H1 (cell line): ENCODE measurements at regions not wholly inside any gene's neighbourhood (a gene's known extent, or its start where the extent isn't known, plus 50 kb on each side); places are given as distances from the start of the nearest gene placed in this dataset.

Experiments used
- CTCF ChIP-seq, 3 experiments: IDR thresholded peaks; 1 replicate in 2 of 3; 2 replicates in 1 of 3; pipeline versions ENCODE4 v1.5.1 to v1.6.1; 2011; ENCODE audit warnings: low read length in 3 of 3, mild to moderate bottlenecking in 3 of 3, inconsistent platforms in 2 of 3, low read depth in 1 of 3, moderate library complexity in 1 of 3; ENCODE audit not compliant: insufficient read depth in 1 of 3; ENCODE audit errors: control extremely low read depth in 1 of 3
- MAX ChIP-seq: IDR thresholded peaks from 2 replicates; pipeline ENCODE4 v1.6.1; 2012; ENCODE audit warnings: inconsistent platforms
- POU5F1 ChIP-seq: IDR thresholded peaks from 2 replicates; pipeline ENCODE4 v1.6.1; 2011; ENCODE audit warnings: low read depth, mild to moderate bottlenecking, low read length, moderate library complexity
- RFX5 ChIP-seq: IDR thresholded peaks from 2 replicates; pipeline ENCODE4 v1.6.1; 2011; ENCODE audit warnings: low read depth, low read length, improper control_type of control experiment, borderline replicate concordance

GRCh38 chr6:1104988-1105670 lies 206.8 kb upstream of the FOXQ1 start:
- TF ChIP-seq CTCF (IDR thresholded peaks at IDR 0.05; ENCODE audit: control extremely low read depth in 1 of 3, insufficient read depth in 1 of 3, low read depth in 1 of 3, low read length in 3 of 3) (no peak), MAX (no peak), RFX5 (no peak), POU5F1 (no peak)
